B cell (primary cell): ENCODE measurements at regions not wholly inside any gene's neighbourhood (a gene's known extent, or its start where the extent isn't known, plus 50 kb on each side); places are given as distances from the start of the nearest gene placed in this dataset.

Experiments
- ATAC-seq: fragments of 200-7000 bp; cut with Tn5 transposase; one replicate; pipeline ENCODE4 v1.10.0; 2021; ENCODE audit warnings: low read depth, mild to moderate bottlenecking, moderate number of reproducible peaks, moderate library complexity
- CTCF ChIA-PET: fragments of 350-600 bp; sonication (Branson Sonifier 250); formaldehyde crosslinking; loops from one replicate; lab custom pipeline; 2021; ENCODE audit warnings: antibody characterized with exemption, inconsistent platforms; lab: Charles Lee
- POLR2A ChIA-PET: fragments of 350-600 bp; sonication (Branson Sonifier 250); formaldehyde crosslinking; loops from one replicate; lab custom pipeline; 2021; ENCODE audit warnings: antibody characterized with exemption; lab: Charles Lee
- DNase-seq: peaks from one replicate; pipeline ENCODE4 v3.0.0; 2013
- H2AFZ ChIP-seq: 2 replicates; pipeline ENCODE4 v1.6.1; 2012; ENCODE audit warnings: mild to moderate bottlenecking, low read depth, low read length; ENCODE audit not compliant: insufficient read depth, poor library complexity, severe bottlenecking
- H3K27ac ChIP-seq, 2 donors: 1 replicate in 1 of 2; 2 replicates in 1 of 2; pipeline ENCODE4 v1.5.1; 2012 to 2013; ENCODE audit warnings: low read length in 2 of 2, mild to moderate bottlenecking in 2 of 2, moderate library complexity in 1 of 2
- H3K27me3 ChIP-seq, 4 experiments: fragments of 200-600 bp in 1 of 4; sonication (generic) in 1 of 4; replicated peaks in 1 of 4; 1 replicate in 2 of 4; 2 replicates in 2 of 4; pipeline versions ENCODE4 v1.6.1 to v1.7.0; 2013 to 2016; ENCODE audit warnings: low read length in 3 of 4, mild to moderate bottlenecking in 2 of 4, mixed read lengths in 1 of 4, moderate library complexity in 1 of 4; ENCODE audit not compliant: insufficient read depth in 4 of 4, control insufficient read depth in 3 of 4; ENCODE audit errors: control extremely low read depth in 1 of 4
- H3K36me3 ChIP-seq, 2 experiments: replicated peaks in 1 of 2; 1 replicate in 1 of 2; 2 replicates in 1 of 2; pipeline versions ENCODE4 v1.6.1 to v1.7.1; 2013; ENCODE audit warnings: low read length in 1 of 2; ENCODE audit not compliant: insufficient read depth in 2 of 2, control insufficient read depth in 1 of 2; ENCODE audit errors: control extremely low read depth in 1 of 2, extremely low read depth in 1 of 2
- H3K4me1 ChIP-seq, 2 donors: fragments of 200-600 bp in 1 of 2; sonication (generic) in 1 of 2; 1 replicate in 1 of 2; 2 replicates in 1 of 2; pipeline versions ENCODE4 v1.5.1 to v1.6.1; 2013 to 2017; ENCODE audit warnings: low read length in 2 of 2; ENCODE audit not compliant: control insufficient read depth in 2 of 2, insufficient read depth in 2 of 2
- H3K4me2 ChIP-seq: replicated peaks from 2 replicates; pipeline ENCODE3; 2012; ENCODE audit warnings: mild to moderate bottlenecking, low read depth, low read length; ENCODE audit not compliant: poor library complexity, severe bottlenecking
- H3K4me3 ChIP-seq, 5 experiments: fragments of 200-600 bp in 1 of 5; sonication (generic) in 1 of 5; 1 replicate in 3 of 5; 2 replicates in 2 of 5; pipeline versions ENCODE4 v1.5.1 to v1.7.0; 2011 to 2016; ENCODE audit warnings: low read length in 4 of 5, mild to moderate bottlenecking in 4 of 5, low read depth in 2 of 5, control low read depth in 1 of 5, moderate library complexity in 1 of 5; ENCODE audit not compliant: insufficient read depth in 1 of 5; ENCODE audit errors: control extremely low read depth in 1 of 5, extremely low read depth in 1 of 5
- H3K79me2 ChIP-seq: fragments of 200-600 bp; sonication (generic); one replicate; pipeline ENCODE4 v1.6.0; 2016; ENCODE audit warnings: low read length; ENCODE audit not compliant: control insufficient read depth, insufficient read depth
- H3K9ac ChIP-seq: fragments of 200-600 bp; sonication (generic); 2 replicates; pipeline ENCODE4 v1.6.1; 2017; ENCODE audit warnings: mild to moderate bottlenecking, low read length, moderate library complexity
- H3K9me3 ChIP-seq, 3 donors: one replicate each; pipeline versions ENCODE4 v1.6.1 to v1.7.1; 2013; ENCODE audit warnings: low read length in 2 of 3; ENCODE audit not compliant: control insufficient read depth in 2 of 3, insufficient read depth in 1 of 3; ENCODE audit errors: control extremely low read depth in 1 of 3
- H4K20me1 ChIP-seq: 2 replicates; pipeline ENCODE4 v1.6.0; 2012; ENCODE audit warnings: mild to moderate bottlenecking, low read length; ENCODE audit not compliant: insufficient read depth, control insufficient read depth, poor library complexity, severe bottlenecking
- H3K27ac Mint-ChIP-seq: one replicate; pipeline ENCODE4 v1.8.0; 2021; ENCODE audit warnings: mixed read lengths
- H3K27me3 Mint-ChIP-seq: one replicate; pipeline ENCODE4 v1.8.0; 2021; ENCODE audit warnings: mixed read lengths
- H3K4me1 Mint-ChIP-seq: one replicate; pipeline ENCODE4 v1.8.0; 2021; ENCODE audit warnings: mixed read lengths
- H3K4me3 Mint-ChIP-seq: one replicate; pipeline ENCODE4 v1.8.0; 2021; ENCODE audit warnings: mixed read lengths
- H3K9me3 Mint-ChIP-seq: one replicate; pipeline ENCODE4 v1.8.0; 2022; ENCODE audit warnings: mixed read lengths; ENCODE audit not compliant: insufficient read depth
- EZH2 ChIP-seq: IDR thresholded peaks from 2 replicates; pipeline ENCODE4 v1.6.1; 2012; ENCODE audit warnings: borderline replicate concordance, low read depth, mild to moderate bottlenecking, moderate library complexity, low read length; ENCODE audit not compliant: insufficient read depth, poor library complexity, severe bottlenecking
- WGBS: methylation state at CpG from one replicate; pipeline ENCODE4 v1.1.5; 2013; ENCODE audit warnings: missing lambda C conversion rate; ENCODE audit not compliant: insufficient coverage; 5-methylcytosine and 5-hydroxymethylcytosine counted together
- intact Hi-C: fragments of 100-400 bp; cut with micrococcal nuclease; formaldehyde crosslinking; loops from one replicate; pipeline ENCODE4 v1.10.0; 2022
- TF ChIP-seq, protein P1 (sequence below): fragments of 200-600 bp; IDR thresholded peaks from one replicate; pipeline ENCODE4 v1.8.0; 2022; ENCODE audit warnings: antibody characterized with exemption, mild to moderate bottlenecking

DNA sequence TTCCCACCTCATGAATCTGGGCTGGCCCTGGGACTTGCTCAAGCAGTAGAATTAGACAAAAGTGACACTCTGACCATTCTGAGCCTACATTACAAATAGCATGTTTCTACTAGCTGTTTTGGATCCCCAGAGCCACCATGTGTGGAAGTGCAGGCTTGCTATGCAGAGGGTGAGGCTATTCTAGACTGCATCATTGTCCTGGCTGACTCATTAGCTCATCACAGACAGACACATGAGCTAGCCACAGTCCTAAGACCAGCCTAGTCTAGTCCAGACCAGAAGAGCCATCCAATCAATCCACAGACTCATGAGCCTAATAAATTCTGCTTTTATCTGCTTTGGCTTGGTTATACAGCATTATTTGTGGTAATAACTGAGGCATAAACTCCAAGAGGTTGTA, 351.9 kb downstream of the PRELID2 start:
- ChIA-PET CTCF (no interaction called here), POLR2A (no interaction called here)
- Histone ChIP-seq H3K9me3 (no peaks in the 10 kb centered on the region), H2AFZ (no peak overlapping the region), H3K27me3 (no peaks in the 10 kb centered on the region), H3K79me2 (no peaks in the 10 kb centered on the region), H3K36me3 (no peaks in the 10 kb centered on the region), H3K27ac (no peak overlapping the region), H3K4me3 (no peak overlapping the region), H3K9ac (no peak overlapping the region), H3K4me2 (no peak overlapping the region), H4K20me1 (no peaks in the 10 kb centered on the region), H3K4me1 (no peaks in the 10 kb centered on the region)
- no peak for TF ChIP-seq EZH2
- TF ChIP-seq, protein P1, sequence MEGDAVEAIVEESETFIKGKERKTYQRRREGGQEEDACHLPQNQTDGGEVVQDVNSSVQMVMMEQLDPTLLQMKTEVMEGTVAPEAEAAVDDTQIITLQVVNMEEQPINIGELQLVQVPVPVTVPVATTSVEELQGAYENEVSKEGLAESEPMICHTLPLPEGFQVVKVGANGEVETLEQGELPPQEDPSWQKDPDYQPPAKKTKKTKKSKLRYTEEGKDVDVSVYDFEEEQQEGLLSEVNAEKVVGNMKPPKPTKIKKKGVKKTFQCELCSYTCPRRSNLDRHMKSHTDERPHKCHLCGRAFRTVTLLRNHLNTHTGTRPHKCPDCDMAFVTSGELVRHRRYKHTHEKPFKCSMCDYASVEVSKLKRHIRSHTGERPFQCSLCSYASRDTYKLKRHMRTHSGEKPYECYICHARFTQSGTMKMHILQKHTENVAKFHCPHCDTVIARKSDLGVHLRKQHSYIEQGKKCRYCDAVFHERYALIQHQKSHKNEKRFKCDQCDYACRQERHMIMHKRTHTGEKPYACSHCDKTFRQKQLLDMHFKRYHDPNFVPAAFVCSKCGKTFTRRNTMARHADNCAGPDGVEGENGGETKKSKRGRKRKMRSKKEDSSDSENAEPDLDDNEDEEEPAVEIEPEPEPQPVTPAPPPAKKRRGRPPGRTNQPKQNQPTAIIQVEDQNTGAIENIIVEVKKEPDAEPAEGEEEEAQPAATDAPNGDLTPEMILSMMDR, result no peak
- ATAC-seq (no peak), DNase-seq (no peak)
- Mint-ChIP-seq H3K4me3 (no peak overlapping the region), H3K27me3 (no peaks in the 10 kb centered on the region), H3K9me3 (no peaks in the 10 kb centered on the region), H3K27ac (no peak overlapping the region), H3K4me1 (no peaks in the 10 kb centered on the region)
- intact Hi-C loops, result no loop called here

DNA sequence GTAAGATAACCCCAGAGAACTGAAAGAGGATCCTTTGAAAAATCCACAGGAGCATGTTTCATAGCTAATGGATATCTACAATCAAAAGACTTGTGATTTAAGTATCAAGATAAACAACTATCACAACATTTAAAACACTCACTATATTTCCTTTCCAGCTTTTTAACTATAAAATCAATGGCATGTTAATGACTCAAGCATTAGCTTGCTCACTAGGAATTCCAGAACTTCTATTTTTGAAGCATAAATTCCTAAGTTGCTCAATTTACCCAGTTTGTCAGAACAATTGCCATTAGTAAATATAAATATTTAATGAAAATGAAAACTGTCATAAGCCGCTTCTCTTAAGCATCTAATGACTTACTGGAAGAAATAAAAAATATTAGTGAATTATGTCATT, 355.3 kb downstream of the PRELID2 start:
- Mint-ChIP-seq H3K9me3 (no peaks in the 10 kb centered on the region), H3K4me3 (no peak overlapping the region), H3K27ac (no peak overlapping the region), H3K27me3 (no peaks in the 10 kb centered on the region), H3K4me1 (no peaks in the 10 kb centered on the region)
- no peak overlapping the region for H3K9ac ChIP-seq
- H3K4me2 ChIP-seq, result no peak overlapping the region
- no peak overlapping the region for H3K27ac ChIP-seq
- H3K9me3 ChIP-seq, result no peaks in the 10 kb centered on the region
- ATAC-seq (no peak), DNase-seq (no peak)
- CTCF ChIA-PET, result no interaction called here
- no CpG with 5 or more reads among the region's 1 CpG for WGBS
- no peaks in the 10 kb centered on the region for H4K20me1 ChIP-seq
- no peaks in the 10 kb centered on the region for H3K79me2 ChIP-seq
- H2AFZ ChIP-seq, result no peak overlapping the region
- no peaks in the 10 kb centered on the region for H3K4me1 ChIP-seq
- no peaks in the 10 kb centered on the region for H3K36me3 ChIP-seq
- POLR2A ChIA-PET, result no interaction called here
- H3K27me3 ChIP-seq, result no peaks in the 10 kb centered on the region
- intact Hi-C loops, result no loop called here
- TF ChIP-seq, protein P1, result no peak
- TF ChIP-seq EZH2, result no peak
- H3K4me3 ChIP-seq, result no peak overlapping the region
